IPS DF 19.7 (cell line): ENCODE measurements at regions not wholly inside any gene's neighbourhood (a gene's known extent, or its start where the extent isn't known, plus 50 kb on each side); places are given as distances from the start of the nearest gene placed in this dataset.

Experiments
- DNase-seq: peaks from one replicate; pipeline ENCODE4 v3.0.0-alpha.2; 2013; ENCODE audit warnings: low read depth, low spot score

DNA sequence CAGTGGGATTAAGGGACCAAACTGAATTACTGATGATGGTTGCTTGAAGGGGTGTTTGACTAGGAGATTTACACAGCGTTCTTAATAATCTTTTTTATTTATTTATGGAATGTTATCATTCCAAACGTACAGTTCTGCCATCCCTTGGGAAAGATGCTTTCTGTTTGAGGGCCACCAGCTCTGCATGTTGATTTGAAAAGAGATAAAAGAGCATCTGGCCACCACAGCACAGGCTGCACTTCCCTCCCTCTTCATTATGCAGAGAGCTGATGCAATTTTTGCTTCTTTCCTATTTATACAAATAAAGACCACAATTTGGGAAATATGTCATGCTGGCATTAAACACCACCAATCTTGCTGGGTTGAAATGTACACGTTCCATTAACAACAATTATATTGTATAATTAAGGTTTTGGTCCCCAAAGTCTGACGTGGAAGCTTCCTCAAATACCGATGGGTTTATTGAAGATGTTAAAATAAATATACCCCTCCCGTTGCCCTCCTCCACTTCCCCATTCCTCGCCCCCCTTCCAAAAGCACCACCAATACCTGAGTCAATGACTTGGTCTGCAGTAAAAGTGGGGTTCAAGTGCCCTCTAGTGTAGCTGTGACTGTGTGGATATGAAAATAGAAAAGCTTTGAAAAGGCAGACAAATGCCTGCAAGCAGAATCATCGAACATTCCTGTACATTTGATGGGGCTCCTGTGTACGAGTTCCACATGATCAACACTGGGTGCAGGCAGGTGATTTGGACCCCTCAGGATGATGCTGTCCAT, 211.9 kb downstream of the HRH4 start:
- DNase-seq = no peak

DNA sequence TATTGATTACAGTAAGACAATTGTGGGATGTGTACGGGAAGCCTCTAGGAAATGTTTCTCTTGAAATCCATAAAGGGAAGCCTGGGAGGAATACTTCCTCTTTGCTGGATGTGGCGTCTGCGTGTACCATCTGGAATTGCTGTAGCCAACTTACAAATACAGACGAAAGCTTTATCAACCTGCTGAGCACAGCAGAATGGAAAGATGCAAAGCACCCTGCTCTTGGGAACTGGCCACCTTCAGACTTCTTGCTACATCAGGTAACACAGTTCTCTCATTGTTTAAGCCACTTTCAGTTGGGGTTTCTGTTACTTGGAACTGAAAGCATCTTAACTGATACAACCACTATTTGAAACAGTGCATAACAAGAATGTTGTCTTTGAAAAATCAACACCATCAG, 213.8 kb downstream of the HRH4 start:
- no peak for DNase-seq

DNA sequence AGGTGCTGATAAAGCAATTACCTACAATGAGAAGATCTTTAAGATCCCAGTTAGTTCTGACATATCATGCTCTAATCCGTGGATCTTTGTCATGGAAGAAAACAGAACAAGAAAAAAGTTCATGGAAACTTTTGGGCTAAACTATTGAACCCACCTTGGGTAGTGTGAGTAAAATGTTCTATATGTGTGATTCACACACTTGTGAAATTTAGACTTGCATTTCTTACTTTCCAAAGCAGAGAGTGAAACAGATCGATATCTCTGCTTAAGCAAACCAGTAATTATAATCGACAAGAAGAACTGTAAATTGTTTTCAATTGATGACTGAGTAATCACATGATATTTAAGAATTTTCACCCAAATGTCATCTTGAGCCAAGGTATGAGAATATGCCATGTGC, 214.2 kb downstream of the HRH4 start:
- no peak for DNase-seq

DNA sequence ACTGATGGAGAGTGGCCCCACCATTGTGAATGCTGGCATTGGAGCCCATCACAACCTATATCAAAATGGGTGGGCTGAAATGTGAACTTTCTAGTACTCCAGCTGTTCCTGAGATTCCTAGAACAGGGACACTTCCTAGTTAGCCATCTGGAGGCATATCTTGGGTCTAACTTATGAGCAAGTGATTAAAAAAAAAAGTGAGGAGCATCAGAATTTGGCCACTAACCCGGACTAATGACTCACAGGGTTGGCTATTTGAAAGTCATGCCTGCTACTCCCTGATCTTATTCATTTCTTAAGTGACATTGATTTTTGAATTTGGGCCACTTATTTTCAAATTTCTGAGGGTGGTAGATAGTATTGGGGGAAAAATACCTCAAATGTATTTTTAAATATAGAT, 216.6 kb downstream of the HRH4 start:
- DNase-seq = no peak

DNA sequence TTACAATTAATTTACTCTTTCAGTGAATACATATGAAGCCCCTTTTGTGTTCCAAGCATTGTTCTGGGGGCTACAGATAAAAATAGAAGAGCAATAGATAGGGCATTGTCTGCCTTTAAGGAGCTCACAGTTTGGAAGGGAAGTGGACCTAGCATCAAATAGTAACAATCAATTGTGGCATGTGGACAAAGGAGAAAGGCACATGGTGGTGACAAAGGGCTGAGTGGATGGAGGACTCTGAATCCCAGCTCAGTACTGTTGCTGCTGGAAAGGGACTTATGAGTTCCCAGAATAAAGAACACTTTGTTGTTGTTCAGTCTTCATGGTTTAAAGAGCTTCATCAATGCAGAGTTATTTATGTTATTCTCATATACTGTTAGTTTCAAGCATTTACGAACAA, 217.7 kb downstream of the HRH4 start:
- no peak for DNase-seq

DNA sequence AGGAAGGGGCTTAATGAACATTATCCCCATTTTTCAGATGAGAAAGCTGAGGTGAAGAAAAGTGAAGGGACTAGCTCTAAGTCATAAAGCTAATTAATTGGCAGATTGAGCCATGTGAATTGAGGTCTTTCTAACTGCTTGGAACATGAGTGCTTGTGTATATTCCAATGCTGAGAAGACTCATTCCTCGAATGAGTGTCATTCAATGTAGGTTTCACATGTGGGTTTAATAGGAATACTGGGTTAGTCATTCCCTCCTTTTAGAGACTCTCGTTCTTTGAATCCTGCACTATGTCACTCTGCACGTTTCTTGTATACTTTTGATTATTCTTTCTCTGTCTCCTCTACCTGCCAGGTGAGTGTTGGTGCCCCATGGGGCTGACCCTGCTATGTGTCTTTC, 218.2 kb downstream of the HRH4 start:
- DNase-seq = no peak

DNA sequence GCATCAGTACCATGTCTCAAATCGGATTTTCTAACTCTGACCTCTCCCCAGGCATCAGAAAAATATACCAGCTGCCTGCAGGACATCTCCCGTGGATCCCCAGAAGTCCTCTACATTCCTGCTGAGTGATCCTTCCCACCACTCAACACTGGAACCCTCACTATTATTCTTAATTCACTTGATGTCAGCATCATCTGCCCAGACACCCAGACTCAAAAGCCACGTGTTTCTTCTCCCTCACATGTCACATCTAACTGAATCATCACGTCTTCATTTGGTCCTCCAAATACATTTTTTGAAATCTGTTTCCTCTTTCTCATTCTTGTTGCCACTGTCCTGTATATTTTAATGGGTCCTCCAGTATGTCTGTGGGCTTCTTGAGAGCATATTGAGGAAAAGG, 218.6 kb downstream of the HRH4 start:
- no peak for DNase-seq

DNA sequence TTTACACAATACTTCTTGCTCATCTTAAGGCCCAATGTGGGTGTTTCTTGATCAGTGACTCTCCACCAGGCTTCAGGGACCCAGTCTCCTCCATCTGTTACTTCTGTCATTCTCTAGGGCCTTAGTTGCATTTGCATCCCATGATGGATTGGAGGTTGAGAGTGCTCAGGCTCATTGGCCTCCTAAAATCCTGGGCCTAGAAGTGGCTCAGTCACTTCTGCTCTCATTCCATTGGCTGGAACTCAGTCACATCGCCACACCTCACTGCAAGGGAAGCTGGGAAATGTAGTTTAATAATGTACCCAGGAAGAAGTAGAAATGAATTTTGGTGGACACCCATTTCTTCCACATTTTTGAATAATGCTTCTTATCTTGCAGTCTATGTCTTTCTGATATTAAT, 223.5 kb downstream of the HRH4 start:
- peak; percentile 63 for DNase-seq

DNA sequence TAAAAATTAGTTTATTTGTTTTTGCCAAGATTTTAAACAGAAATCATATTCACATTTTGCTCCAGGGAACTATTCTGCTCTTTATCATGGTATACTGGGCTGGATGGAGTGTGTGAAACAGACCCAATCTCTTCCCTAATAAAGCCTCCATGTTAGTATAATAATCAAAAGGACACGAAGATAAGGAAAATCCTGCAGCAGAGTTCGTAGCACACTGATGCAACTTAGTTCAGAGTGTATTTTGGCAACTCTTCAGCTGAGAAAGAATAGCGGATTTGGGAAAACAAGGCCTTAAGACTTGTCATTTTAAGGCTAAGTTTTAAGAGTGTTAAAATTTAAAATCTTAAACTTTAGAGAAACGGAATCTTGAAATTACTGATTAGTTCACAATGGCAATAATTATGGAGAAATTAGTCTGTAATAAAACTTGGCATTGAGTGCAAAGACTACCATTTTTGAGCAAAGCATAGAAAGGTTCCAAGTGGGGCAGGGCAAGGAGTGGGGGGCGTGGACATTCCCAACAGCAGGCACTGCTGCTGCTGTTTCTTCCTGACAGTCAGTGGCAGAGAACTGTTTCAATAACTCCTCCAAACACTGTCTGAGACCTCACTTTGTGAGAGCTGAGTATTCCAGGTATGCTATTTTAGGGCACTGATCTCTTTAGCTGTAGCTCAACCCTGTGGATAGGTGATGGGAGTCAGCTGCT, 225.0 kb downstream of the HRH4 start:
- no peak for DNase-seq

DNA sequence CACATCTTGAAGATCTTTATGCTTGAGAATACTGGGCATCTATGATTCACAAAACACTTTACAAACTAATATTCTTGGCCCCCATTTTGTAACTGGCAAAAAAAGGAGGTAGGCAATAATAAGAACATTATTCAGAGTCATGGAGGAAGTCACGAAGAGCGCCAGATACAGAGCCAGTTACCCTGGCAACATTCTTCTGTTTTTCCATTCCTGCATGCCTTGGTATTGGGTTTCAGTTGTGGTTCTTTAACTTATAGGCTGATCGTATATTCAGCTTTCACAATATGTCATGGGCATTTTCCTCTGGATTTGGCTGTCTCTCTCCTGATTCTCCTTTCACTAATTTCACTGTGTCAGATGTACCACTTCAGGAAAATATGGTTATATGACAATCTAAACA, 234.7 kb downstream of the HRH4 start:
- no peak for DNase-seq

DNA sequence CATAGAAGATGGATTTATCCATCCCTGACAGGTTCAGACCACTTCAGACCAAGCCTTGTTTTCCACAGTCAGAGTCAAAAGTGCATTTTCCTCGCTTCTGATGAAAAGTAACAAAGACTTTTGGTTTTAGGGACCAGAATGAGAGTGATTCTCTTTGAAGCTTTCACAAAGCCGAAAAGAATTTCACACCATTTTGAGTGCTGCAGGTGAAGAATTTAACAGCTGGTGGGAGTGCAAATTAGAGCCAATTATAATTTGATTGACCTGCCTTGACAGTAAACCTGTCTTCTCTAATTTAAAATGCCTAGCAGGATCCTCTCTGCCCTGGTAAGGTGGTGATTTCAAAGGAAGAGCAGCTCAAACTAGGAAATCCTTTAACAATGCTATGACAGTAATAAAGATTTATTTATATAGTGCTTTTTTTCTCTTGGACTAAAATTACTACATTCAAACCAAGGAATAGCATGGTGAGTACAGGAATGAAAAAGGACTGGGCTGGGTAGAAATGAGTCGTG, 241.6 kb downstream of the HRH4 start:
- no peak for DNase-seq

DNA sequence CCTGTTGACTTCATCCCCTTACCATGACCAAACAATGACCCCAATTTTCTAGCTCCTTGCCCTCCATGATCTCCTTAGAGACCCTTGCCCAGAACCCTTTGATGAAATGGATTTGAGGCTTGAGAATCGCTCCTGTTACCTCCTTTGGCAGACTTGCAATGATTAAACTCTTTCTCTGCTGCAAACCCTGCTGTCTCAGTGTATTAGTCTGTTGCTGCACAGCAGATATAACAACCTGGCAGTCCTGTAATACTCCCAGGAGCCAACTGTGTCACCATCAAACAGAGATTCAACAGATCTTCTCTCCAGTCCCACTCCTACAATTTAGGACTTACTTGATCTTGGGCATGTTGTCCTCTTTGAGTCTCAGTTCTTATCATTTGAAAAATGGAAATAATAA, 242.9 kb downstream of the HRH4 start:
- no peak for DNase-seq

DNA sequence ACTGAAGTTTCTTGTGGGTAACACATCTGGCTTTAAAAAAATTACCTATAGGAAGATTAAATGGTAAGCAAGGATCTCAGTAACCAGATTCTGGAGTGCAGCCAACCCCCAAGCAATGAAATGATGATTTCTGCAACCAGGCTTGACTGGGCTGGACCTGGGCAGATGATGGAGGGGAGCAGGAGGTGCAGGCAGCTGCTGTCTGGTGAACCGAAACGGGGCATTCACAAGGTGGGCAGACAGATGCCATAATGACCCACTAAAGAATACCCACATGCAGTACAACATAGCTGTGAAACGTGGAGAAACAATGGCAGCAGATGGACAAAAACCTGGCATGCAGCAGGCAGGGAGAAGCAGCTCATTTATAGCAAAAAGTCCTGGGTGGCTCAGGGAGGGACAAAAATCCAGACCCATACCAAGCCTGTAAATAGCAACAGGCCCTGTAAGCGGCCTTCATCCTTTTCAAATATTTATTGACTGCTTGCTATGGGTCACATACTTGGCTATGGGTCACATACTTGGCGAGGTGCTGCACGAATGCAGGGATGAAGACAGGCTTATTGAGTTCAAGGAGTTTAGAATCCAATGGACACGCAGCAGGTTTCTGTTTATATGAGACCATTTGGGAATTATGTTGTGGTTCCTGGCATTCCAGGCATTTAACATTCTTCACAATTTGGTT, 244.7 kb downstream of the HRH4 start:
- DNase-seq = no peak

DNA sequence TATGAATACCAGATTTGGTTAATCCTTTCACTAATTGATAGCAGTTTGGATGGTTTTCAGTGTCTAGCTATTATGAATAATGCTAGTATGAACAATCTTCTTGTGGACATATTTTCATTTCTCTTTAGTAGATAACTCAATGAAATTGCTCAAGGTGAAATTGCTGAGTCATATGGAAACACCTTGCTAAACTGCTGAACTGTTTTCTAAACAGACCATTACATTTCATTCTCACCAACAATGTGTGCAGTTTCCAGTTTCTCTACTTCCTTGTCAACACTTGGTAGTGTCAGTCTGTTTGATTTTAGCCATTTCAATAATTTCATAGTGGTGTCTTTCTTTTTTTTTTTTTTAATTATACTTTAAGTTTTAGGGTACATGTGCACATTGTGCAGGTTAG, 250.0 kb downstream of the HRH4 start:
- no peak for DNase-seq

DNA sequence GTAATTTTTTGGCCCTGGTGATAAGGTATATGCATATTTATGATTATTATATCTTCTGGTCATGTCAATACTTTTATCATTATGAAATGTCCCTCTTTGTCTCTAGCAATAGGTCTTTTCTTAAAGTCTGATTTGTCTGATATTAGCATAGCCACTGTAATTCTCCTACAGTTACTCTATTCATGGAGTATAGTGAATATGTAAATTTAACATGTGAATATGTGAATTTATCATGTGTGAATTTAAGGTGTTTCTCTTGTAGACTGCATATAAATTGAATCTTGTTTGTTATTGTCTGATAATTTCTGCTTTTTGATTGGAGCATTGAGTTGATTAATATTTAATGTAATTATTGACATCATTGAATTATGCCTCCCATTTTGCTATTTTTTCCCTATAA, 259.4 kb downstream of the HRH4 start:
- DNase-seq = no peak

DNA sequence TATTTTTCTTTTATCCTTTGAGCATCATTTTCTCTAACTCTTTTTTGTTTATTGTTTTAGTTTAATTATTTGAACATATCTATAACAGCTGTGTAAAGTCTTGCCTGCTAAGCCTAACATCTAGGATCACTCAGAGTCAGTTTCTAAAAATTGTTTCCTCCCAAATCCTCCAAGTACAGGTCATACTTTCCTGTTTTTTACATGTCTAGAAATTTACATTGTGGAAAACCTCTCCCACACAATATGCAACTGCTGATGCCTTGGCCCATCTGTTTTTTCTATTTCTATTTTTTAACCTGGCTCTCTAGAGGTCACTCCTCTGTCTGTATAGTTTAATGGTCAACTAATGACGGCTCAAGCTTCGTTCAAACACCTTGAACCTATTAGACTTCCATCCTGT, 261.0 kb downstream of the HRH4 start:
- no peak for DNase-seq

DNA sequence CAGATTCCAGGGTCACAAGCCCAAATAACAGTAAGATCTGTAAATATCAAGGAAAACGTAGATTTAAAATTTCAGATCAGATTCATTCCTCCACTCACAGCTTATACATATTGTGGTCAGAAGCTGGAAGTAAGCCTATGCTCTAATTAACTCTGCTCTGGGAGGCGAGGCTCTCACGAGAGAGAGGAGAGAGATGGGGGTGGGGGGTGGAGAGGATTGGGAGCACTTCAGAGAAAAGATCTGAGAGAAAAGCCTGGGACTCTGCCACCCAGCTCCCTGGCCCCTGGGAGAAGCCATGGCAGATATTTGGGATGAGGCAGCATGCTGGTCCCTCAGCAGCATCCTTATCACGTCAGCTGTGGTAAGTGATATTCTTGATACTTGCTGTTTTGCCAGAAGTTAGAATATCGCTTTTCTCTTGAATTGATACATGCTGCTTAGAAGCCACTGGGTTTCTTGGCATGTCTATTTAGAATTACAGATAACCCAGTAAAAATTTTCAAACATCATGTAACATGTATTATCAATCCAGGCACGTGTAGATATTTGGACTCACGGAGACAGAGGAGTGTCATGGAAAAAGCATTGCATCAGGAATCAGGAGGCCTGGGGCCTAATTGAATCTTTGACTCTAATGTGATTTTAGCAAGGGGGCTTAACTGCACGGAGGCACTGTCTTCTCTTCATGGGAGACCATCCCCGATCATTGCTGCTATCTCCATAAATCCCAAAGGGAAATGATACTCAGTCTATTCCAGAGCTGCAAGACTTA, 265.4 kb downstream of the HRH4 start:
- DNase-seq = no peak

DNA sequence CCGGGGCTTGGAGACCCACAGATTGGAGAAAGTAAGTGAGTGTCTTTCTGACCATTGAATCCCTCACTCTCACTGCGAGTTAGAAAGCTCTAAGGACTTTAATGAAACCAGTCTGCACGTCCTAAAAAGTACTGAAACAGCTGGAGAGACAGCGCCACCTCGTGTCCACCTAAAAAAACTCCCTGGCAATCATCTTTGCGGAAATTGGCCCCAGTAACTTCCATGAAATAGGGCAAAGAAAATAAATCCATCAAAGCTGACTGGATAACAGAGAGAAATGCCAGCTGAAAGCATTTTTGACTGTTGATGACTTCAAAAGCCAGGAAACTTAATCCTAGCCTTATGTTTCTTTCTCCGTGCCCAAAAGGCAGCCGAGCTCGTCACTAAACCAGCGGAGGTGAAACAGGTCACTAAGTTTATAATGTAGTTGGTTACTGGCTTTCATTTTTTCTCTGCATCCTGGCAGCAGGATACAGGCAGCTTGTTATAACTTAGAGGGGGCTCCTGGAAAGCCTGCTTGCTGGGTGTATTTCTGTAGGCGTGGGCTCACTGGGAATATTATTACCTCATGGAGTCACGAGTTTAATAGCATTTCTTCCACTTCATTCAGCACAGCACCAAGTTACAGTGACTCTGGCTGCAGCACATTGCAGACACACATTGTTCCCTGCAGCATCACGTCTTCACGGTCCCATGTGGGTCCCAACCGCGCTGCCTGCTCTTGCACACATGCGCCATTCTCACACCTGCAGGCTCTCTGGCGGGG, 266.5 kb downstream of the HRH4 start:
- peak; percentile 57 for DNase-seq

DNA sequence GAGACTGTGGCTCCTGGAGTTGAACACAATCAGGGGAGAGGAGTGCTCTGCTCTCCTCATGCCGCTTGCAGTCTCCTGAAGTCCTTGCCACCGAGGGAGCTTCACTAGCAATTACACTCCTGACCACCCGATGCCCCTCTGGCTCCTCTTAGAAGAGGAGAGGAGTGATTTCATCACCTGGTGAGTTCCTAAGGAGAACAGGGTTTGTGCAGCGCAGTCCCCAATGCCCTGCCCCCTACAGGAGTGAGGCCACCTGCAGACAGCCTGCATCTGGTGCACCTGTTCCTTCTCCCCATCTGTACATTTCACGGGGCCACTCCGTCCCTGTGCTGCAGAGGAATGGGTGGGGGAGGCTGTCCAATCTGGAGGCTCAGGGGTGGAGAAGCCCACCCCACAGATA, 267.2 kb downstream of the HRH4 start:
- DNase-seq = no peak

DNA sequence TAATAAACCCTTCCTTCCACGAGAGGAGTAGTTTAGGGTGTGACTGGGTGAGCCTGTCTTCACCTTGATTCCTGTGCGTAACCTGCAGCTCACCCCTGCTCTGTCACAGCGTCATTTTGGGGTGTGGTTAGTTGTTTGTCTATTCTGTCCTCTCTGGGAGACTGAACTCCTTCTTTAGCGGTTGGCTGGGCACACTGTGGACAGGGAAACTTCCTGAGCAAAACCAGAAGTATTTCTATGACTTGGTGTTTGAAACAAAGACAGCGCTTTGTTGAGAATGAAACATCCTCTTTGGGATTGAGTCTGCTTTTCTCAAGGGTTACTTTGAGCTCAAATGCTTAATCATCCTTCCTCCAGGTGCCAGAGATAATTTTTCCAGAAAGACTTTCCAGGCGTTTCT, 270.7 kb downstream of the HRH4 start:
- no peak for DNase-seq

DNA sequence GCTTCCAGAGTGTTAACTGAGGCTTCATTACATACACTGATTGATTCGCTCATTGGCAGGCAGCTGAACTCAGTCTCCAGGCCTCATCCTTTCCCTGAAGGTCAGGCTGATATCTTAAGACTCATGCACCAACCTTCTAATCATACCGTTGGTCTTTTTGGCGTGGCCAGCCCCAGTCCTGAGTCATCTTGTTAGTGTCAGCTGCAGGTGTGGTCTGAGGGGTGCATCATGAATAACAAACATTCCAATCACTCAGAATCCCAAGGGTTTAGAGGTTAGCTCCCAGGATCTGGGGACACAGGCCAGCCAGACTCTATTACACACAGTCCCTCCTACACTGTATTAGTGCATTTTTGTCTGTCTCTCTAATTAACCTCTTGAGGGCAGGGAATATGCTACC, 271.5 kb downstream of the HRH4 start:
- no peak for DNase-seq
